Activated T-helper 1 cell treated with Interleukin-2 at 50 U/mL for 16 hours (primary cell): ENCODE measurements at regions not wholly inside any gene's neighbourhood (a gene's known extent, or its start where the extent isn't known, plus 50 kb on each side); places are given as distances from the start of the nearest gene placed in this dataset.
"Not testable (repeated sequence)": the region's sequence is repeated elsewhere in the genome, so short reads cannot be mapped to it uniquely, and the experiment has no call there.

Experiments used
- DNase-seq: peaks from one replicate; pipeline ENCODE4 v3.0.0-alpha.2; 2020; ENCODE audit warnings: low read depth

DNA sequence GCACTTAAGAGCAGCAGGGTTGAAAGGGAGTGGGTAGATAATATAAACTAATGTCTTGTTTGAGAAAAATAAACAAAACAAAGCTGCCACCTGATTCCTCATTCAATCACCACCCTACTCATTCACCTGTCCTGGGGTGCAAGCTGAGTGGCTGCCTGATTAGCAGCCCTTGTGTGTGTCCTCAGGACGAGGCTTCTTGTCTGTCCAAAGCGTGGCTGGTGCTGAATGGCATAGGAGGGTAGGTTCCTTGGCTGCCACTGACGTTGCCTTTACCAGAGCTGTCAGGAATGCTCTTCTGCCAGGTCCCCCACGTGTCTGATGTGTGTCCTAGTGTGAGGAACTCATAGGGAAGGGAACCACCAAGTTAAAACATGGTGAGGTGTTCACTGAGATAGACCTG is 146.6 kb upstream of the SLC24A2 start:
- DNase-seq, result no peak

DNA sequence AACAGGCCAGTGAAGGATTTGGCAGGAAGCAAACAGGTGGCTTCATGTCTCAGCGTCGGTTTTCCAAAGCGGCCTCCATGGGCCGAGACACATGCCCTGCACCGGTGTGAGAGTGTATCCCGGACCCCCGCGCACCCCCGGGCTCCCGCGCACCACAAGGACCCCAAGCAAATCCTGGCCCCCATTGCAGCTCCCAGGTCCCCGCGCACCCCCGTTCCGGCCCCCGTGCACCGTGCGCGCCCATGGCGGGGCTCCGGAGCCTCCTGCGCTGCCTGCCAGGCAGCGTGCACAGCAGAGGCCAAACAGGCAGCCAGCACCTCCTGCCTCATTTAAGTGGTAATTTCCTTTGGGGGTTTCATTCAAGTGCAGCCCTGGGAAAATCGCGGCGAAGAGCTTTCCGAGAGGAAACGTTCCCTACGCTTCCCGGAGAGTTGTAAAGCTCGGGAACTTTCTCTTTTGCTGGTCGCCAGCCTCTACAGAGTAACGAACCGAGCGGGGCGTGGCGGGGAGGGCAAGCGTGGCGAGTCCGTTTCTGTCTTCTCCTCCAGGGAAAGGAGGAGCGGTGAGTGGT is 145.5 kb upstream of the SLC24A2 start:
- DNase-seq, result no peak

DNA sequence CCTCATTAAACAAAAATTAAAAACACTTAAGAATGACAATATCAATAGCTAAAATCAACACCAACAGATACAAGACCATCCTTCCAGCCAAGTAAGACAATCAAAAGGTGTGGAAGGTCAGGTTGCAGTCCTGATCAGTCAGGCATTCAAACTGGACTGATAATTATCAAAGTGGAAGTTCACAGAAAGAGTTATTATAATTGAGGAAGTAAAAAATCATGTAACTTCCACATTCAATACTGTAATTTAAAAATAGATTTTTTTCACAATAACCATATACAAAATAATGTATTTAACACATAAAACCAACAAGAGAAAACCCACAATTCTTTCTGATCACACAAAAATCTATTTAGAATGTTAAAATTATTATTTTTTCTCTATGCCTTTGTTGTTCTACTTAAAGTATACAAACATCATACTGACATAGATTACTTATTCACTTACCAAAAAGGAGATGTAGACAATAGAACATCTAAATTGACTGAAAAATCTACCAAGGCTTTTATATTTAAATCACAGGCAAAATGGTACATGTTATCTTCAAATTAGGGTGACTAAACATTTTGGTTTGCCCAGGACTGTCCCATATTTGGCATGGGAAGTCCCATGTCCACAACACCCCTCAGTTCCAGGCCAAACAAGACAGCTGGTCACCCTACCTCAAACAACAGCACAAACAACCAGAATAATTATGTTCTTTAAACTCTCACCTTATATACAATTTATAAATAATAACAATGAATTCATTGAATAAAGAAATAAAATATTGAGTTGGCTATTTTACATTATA is 142.5 kb upstream of the SLC24A2 start:
- DNase-seq, result no peak

DNA sequence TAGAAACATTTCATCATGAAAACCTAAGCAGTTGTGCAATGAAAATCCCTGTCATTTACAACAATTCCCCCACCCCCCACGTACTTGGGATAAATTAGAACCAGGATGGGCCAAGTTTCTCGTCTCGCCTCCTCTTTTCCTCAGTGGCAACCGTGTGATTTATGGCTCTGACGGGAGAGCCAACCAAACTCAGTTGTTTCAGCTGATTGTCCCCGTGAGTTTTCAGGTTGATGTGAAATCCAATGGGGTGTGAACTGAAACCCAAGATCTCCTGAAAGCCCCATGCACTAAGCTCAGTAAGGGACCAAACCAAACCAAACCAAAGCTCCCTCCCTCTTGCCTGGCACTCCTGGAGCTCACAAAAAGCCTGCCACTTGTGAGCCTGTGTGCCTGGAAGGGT is 138.7 kb upstream of the SLC24A2 start:
- DNase-seq, result no peak

DNA sequence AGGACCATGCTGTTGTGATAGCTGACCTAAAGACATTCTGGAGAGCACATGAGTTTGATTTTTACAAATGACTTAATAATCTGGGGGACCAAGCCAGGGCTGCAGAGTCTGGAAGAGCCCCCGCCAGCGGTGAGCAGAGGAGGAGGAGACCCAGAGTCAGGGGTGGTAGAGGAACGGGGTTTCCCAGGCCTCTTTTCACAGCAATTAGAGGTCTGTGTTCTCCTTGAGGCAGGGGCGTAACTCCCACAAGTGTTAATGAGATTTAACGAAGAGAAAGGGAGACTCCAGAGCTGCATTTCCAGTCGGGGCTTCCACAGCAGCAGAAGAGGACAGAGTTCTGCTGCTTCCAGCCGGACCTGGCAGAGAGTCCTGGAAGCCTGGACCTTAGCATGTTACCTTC is 137.9 kb upstream of the SLC24A2 start:
- DNase-seq, result no peak

DNA sequence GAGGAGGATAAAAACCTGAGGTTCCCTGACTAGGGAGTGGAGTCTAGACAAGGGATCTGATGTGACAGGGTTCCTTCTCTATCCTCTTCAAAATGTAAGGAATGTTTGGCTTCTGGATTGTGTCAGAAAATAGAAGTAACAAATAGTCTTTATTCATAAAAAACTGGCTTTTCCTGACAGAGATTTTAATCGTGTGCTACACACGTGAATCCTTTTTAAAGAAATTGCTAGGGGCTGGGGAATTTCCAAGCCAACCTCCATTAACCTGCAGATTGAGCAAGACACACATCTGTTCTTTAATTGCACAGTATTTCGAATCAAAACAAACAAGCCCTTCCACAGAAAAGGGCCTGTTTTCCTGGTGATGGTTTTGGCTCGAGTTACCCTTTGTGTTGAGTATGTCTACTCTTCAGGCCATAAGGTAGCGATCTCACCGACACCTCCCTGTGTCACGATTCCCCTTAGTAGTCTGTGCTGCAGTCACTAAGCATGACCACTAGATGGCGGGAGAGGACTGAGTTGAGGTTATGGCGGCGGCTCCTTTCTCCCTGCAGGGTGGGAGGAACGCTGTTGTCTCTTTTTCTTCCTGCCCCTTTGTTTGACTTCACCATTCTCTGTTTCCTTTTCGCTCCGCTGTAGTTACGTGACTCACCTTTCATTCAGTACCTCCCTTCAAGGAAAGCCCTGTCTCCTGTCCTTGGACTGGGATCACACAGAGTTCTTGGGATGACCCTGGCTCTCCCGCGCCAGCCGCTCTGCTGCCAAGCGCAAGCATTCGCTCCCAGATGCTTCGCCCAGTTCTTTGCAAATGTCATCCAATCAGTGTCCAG is 137.1 kb upstream of the SLC24A2 start:
- DNase-seq, result peak; percentile 57

DNA sequence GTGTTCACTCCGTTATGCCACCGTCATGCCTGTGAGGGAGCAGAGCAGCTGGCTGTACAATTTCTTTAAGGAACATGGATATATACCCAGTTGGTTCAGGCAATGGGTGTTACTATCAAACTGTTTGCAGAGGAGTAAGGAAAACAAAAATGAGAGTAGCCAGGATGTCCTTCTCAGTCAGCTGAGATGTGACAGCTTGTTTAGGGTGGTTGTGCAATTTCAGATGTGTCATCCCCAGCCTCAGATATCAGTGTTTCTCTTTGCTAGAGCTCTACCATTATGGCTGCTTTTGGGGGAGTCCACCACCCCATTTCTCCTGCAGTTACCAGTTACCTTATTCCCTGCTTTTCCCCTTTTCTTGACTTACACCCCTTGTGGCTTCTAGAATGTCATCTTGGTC is 135.2 kb upstream of the SLC24A2 start:
- no peak for DNase-seq

DNA sequence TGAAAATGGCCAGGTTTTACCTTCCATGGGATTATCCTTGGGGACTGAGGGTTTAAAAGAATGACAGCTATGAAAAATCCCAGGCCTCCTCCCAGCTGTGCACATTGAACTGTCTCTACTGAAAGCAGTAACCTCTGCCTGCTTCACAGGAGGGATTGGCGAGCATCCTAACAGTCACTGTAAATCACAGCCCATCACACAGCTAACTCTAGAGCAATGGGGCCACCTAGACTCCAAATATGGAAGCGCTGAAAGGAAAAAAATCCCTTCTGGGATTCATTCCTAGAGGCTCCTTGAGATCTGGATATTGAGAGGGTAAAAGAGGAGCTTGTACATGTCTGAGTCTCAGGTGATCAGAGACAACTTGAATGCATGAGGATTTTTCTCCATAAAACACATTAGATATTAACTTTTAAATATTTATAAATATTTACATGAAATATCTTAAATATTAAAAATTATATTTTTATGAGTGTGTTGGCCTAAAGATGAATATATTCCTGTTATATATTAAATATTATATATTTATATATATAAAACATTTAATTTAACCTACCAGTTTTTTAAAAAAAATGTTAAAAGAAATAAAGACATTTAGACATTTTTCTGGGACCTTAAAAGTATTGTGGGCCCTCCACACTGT is 133.8 kb upstream of the SLC24A2 start:
- DNase-seq, result no peak

DNA sequence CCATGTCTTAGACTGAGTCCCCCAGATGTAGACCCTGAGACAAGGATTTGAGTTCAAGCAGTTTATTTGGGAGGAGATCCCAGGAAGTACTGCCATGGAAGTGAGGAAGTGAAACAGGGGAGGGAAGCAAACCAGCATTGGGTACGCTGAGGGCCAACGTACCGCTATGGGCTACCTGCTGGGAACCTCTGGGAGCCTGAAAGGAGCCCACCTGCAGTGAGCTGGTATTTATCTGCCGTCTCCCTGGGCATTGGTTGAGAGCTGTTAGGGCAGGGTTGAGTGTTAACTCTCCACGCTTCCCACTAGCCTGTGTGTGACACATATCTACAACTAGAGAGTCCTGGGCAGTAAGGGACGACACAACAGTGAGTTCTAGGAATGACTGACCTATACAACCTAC is 131.6 kb upstream of the SLC24A2 start:
- DNase-seq, result no peak

DNA sequence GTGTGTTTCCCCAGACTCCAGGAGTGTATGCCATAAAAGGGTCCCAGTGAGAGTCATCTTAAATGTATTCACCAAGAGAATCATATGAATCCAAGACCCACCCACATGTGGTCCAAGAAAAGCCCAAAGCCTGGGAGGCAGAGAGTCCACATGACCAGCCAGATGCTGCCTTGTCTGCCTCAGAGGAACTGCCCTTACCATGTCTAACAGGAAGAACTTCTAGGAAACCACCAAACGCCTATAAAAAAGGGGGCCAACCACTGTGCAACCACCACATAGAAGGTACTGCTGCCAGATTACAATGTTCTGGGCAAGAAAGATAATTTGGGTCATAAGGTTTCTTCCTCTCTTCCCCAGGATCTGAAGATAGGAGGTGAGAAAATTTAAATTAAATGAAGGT is 129.8 kb upstream of the SLC24A2 start:
- DNase-seq, result no peak

DNA sequence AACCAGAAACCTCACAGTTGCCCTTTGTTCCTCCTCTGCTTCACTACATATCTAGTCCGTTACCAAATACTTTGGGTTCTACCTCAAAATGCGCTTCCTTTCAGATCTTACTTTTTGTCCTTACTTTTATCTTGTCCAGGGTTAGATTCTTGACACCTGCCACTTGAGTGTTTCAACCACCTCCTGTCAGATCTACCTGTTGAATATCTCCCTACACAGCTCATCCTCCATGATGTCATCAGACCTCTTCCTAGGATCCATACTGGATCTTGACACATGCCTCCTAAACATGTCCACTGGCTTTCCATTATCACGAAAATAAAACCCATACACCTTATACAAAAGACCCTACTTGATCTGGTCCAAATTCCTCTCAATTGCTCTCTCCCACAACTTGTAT is 125.2 kb upstream of the SLC24A2 start:
- no peak for DNase-seq

DNA sequence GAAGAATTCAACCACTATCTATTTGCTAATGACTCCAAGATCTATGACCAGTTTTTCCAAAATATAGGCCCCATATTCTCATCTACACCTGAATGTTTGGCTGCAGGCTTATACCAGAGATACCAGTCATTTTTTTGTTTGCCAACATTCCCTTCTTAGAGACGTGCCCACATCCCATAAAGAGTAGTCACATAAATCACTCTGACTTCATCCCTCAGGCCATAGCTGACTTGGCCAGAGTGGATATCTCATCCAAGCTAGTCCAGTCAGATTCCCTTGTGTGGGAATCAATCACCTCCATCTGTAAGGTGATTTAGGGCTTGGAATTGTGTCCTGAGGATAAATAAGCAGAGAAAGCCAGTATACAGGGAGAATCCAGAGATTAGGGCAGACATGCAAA is 124.3 kb upstream of the SLC24A2 start:
- DNase-seq, result no peak

DNA sequence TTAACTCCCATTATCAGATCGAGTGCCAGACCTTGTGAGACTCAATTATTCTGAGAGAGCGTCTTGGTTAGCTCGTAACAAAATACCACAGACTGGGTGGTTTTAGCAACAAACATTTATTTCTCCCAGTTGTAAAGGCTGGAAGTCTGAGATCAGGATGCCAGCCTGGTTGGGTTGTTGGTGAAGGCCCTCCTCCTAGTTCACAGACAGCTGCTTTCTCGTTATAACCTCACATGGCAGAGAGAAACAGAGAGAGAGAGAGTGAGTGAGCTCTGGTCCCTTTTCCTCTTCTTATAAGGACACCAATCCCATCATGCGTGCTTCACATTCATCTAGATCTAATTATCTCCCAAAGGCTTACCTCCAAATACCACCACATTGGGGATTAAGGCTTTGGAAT is 114.2 kb upstream of the SLC24A2 start:
- no peak for DNase-seq

DNA sequence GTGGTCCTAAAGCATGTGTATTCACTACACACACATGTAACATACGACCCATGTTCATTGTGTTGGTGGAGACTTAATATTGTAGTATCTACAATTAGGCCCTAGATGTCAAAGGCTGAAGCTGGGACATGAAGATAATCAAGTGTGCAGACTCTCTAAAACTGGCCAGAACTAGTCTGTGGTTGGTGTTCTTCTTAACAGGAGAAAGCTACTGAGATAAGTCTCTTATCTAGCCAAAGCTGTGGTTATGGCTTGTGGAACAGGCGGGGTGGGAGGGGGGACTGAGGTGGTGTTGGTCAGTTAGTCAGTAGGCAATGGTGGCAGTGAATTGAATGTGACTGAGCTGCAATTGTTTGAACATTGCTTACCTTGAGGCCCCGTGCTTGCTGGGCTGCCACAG is 112.7 kb upstream of the SLC24A2 start:
- no peak for DNase-seq

DNA sequence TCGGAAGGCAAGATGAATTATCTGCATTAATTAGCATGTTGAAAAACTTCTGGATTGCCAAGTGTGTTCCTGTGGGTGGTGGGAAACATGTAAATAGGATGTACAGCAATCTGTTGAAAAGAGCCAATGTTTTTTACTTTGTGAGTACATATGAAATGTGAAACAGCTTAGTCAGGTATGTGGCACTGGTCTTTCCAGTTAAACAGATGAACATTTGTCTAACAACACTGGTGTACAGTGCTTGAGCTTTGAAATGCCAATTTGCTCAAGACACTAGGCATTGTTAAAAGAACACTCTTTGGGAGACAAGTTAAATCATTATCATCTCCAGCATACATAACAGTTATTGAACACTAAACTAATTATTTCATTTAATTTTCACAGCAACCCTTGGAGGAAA is 107.3 kb upstream of the SLC24A2 start:
- no peak for DNase-seq

DNA sequence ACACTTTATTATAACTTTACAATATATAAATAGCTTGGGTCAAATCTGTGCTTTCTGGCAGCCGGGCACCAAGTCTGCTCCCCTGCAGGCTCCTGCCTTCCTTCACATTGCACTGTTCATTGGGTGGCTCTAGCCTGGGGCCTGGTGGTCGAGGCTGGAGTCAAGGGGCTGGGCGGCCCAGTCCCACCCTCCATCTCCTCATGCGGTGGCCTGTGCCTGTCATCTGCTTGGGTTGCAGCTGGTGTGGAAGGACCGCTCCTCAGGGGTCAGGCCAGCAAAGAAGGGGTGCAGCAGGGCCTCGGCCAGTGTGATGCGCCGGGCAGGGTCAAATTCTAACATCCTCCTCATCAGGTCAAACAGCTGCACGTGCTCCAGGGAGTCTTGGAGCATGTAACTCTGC is 106.7 kb upstream of the SLC24A2 start:
- not testable (repeated sequence) for DNase-seq

DNA sequence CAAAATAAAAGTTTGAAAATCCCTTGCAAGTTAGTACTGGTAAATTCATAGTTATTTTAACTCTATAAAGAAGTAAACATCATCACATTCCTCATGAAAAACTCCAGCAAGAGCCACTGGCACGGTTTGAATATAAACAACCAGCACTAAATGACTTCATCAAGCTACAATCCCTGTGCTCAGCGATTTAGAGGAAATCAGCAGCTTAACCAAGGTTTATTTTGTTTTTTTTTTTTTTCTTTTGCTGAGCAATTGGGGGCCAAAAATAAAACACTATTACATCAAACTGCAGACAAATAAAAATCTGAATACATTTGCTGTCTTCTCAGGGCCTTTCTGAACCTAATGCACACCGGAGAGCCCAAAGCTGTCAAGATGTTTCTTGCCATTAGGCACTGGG is 106.2 kb upstream of the SLC24A2 start:
- DNase-seq, result no peak

DNA sequence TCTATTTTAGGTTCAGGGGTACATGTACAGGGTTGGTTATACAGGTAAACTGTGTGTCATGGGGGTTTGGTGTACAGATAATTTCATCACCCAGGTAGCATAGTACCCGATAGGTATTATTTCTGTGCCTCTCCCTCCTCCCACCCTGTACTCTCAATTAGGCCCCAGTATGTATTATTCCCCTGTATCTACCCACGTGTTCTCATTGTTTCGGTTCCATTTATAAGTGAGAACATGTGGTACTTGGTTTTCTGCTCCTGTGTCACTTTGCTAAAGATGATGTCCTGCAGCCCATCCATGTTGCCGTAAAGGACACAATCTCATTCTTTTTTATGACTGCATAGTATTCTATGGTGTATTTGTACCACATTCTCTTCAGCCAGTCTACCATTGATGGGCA is 96.8 kb upstream of the SLC24A2 start:
- no peak for DNase-seq

DNA sequence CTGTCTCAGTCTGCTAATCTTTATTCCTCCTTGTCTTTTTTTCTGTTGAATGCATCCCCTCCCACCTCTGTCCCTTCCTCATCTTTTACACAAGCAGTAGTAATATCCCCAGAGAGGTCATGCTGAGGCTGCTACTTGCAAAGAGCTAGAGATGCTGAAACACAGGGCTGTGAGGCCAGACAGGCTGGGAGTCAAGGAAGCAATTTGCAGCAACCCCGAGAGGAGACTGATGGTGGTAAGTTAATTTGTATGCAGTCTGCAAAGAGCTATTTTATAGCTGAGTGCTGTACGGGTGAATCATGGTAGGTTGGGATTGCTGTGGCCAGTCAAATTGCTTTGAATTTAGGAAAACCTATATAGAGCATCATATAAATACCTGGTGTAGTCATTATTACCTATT is 90.2 kb upstream of the SLC24A2 start:
- no peak for DNase-seq

DNA sequence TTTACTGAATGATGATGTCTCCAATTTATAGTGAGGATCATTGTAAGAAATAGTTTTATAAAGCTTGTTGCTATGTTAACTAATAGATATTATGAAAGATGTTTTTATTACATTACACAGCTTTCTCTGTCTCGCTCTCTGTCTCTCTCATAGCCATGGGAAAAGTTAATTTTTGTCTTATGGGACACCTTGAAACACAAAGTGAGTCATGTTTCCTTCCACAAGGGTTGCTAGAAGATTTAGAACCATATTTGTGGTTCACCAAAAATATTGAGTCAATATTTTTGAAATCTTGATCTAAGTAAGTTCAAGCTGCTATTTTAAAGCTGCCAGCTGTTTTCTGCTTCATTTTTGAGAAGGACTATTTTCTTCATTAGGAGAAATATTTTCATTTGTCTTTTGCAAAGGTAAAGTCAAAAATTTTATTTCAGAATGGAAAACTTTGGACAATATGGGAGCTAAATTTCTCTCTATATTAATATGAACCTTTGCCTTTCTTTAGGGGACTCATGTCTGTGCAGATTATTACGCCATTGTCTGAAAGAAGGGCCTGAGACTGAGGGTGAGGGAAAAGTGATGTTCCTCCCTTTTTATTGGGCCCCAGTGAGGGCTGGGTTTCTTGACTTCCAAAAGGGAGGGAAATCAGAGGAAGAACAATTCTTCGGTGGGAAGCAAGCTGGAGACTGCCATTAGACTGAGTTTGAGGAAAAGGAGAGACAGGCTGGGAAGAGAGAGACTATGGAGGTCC is 87.9 kb upstream of the SLC24A2 start:
- DNase-seq, result no peak

DNA sequence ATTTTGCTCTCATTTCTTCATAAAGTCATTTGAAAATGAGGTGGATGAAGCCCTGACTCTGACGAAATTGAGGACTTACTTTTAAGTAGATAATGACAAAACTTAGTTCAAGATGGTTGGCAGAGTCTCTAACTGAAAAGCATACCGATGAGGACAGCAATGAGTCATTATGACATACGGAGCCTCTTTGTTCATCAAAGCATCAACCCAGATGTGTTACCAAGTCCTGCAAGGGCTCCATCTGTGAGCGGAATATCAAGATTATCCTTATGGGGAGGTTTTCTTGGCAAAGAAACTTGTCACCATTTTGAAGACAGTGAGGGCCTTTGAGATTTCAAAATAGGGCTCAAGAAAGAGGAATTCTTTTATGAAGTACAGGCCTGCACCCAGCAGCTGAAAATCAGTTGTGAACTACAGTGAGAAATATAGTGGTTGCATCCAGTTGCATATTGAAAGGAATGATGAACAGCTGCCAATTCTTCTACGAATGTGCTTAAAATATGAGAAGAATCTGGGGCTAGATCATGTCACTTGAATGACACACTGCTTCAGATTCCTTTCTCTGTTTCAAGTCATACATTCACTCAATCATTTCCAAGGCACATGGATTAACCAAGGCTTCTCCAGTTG is 86.6 kb upstream of the SLC24A2 start:
- DNase-seq, result no peak

DNA sequence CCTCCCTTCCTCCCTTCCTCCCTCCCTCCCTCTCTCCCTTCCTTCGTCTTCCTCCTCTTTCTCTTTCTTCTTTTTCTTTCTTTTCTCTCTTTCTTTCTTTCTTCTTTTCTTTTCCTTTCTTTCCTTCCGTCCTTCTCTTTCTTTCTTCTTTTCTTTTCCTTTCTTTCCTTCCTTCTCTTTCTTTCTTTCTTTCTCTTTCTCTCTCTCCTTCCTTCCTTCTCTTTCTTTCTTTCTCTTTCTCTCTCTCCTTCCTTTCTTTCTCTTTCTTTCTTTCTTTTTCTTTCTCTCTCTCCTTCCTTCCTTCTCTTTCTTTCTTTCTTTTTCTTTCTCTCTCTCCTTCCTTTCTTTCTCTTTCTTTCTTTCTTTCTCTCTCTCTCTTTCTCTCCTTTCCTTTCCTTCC is 84.4 kb upstream of the SLC24A2 start:
- DNase-seq, result not testable (repeated sequence)
